ENCODE measurements at regions not wholly inside any gene's neighbourhood (a gene's known extent, or its start where the extent isn't known, plus 50 kb on each side); places are given as distances from the start of the nearest gene placed in this dataset.

GRCh38 chr10:16199216-16199615 lies 237.6 kb upstream of the PTER start:
- TF ChIP-seq CTCF (conservative IDR thresholded peaks at IDR 0.05) (no peak), ZFX (IDR thresholded peaks at IDR 0.05) (no peak)
